Peyer's patch (tissue), 4 donors: ENCODE measurements at regions not wholly inside any gene's neighbourhood (a gene's known extent, or its start where the extent isn't known, plus 50 kb on each side); places are given as distances from the start of the nearest gene placed in this dataset.

ENCODE experiments used
- DNase-seq, 3 donors: peaks; one replicate each; pipeline ENCODE4 v3.0.0-alpha.2; 2017 to 2019
- H3K27ac ChIP-seq, 4 donors: fragments of 200-600 bp; sonication (generic); one replicate each; pipeline ENCODE4 v1.5.1; 2016 to 2019
- H3K27me3 ChIP-seq, 2 donors: fragments of 200-600 bp; sonication (generic); one replicate each; pipeline ENCODE4 v1.5.1; 2019
- H3K36me3 ChIP-seq, 3 donors: fragments of 200-600 bp; sonication (generic); one replicate each; pipeline ENCODE4 v1.5.1; 2016 to 2019
- H3K4me1 ChIP-seq, 4 donors: fragments of 200-600 bp; sonication (generic); one replicate each; pipeline ENCODE4 v1.5.1; 2016 to 2019
- H3K4me3 ChIP-seq, 4 donors: fragments of 200-600 bp; sonication (generic); 1 replicate in 3 of 4; 2 replicates in 1 of 4; pipeline ENCODE4 v1.5.1; 2016 to 2019; ENCODE audit warnings: mild to moderate bottlenecking in 1 of 4
- H3K9me3 ChIP-seq, 4 donors: fragments of 200-600 bp; sonication (generic); one replicate each; pipeline ENCODE4 v1.5.1; 2016 to 2019; ENCODE audit warnings: mild to moderate bottlenecking in 1 of 4
- POLR2A ChIP-seq, 2 donors: fragments of 450-650 bp; IDR thresholded peaks; one replicate each; pipeline ENCODE4 v1.5.1; 2017; ENCODE audit warnings: antibody characterized with exemption in 2 of 2, mild to moderate bottlenecking in 2 of 2, moderate library complexity in 2 of 2
- TF ChIP-seq, protein P1 (sequence below), 6 experiments: fragments of 450-650 bp in 4 of 6; fragments of 200-600 bp in 2 of 6; sonication (generic) in 1 of 6; IDR thresholded peaks; one replicate each; pipeline ENCODE4 v1.5.1; 2017 to 2019; ENCODE audit warnings: antibody characterized with exemption in 6 of 6, mild to moderate bottlenecking in 3 of 6, moderate library complexity in 1 of 6

DNA sequence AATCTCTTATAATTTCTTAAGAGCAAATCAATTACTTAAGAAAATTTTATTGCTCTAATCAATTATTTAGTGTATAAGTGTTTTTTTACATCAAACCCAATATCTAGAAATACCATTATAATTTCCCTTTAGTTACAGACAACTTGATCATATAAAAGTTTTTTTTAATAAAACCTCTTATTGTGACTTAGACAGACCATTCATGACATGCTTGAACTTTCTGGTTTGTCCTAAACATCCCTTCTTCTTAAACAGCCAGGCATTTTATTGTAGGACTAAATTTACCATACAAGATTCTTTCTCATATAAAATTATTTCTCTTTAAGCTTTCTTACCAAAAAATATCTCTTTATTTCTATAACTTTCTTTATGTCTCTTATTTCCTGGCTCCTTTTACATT lies 164.5 kb downstream of the SUCNR1 start:
- TF ChIP-seq, protein P1, sequence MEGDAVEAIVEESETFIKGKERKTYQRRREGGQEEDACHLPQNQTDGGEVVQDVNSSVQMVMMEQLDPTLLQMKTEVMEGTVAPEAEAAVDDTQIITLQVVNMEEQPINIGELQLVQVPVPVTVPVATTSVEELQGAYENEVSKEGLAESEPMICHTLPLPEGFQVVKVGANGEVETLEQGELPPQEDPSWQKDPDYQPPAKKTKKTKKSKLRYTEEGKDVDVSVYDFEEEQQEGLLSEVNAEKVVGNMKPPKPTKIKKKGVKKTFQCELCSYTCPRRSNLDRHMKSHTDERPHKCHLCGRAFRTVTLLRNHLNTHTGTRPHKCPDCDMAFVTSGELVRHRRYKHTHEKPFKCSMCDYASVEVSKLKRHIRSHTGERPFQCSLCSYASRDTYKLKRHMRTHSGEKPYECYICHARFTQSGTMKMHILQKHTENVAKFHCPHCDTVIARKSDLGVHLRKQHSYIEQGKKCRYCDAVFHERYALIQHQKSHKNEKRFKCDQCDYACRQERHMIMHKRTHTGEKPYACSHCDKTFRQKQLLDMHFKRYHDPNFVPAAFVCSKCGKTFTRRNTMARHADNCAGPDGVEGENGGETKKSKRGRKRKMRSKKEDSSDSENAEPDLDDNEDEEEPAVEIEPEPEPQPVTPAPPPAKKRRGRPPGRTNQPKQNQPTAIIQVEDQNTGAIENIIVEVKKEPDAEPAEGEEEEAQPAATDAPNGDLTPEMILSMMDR (IDR thresholded peaks at IDR 0.05) = no peak
- TF ChIP-seq POLR2A (IDR thresholded peaks at IDR 0.05) = no peak
- no peak overlapping the region for H3K27ac ChIP-seq
- H3K4me3 ChIP-seq = no peak overlapping the region
- no peaks in the 10 kb centered on the region for H3K36me3 ChIP-seq
- no peaks in the 10 kb centered on the region for H3K27me3 ChIP-seq
- DNase-seq = no peak
- peaks cover 0 to 2% (median 0%) of the 10 kb centered on the region in 4 donors for H3K9me3 ChIP-seq
- H3K4me1 ChIP-seq = no peaks in the 10 kb centered on the region

DNA sequence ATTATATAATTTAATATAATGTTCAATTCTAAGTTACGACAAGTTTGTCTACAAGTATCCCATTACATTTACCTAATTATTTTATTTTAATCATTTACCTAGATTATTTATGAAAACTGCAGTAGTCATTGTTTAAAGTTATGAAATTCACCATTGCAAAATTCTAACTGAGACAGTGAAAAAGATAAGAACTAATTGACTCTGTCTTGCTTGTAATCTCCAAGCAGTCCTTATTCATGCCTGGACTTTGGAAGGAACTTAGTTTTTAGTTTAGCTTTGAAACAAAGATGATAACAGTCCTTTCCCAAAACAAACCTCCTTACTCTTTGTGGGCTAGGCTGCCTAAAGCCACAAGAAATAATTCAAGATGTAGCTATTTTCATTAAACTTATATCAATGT lies 165.0 kb downstream of the SUCNR1 start:
- Histone ChIP-seq H3K27ac (no peak overlapping the region), H3K36me3 (no peaks in the 10 kb centered on the region), H3K4me1 (no peaks in the 10 kb centered on the region), H3K9me3 (peaks cover 0 to 2% (median 0%) of the 10 kb centered on the region in 4 donors), H3K4me3 (no peak overlapping the region), H3K27me3 (no peaks in the 10 kb centered on the region)
- TF ChIP-seq, protein P1 (IDR thresholded peaks at IDR 0.05) = no peak
- TF ChIP-seq POLR2A (IDR thresholded peaks at IDR 0.05) = no peak
- no peak for DNase-seq

DNA sequence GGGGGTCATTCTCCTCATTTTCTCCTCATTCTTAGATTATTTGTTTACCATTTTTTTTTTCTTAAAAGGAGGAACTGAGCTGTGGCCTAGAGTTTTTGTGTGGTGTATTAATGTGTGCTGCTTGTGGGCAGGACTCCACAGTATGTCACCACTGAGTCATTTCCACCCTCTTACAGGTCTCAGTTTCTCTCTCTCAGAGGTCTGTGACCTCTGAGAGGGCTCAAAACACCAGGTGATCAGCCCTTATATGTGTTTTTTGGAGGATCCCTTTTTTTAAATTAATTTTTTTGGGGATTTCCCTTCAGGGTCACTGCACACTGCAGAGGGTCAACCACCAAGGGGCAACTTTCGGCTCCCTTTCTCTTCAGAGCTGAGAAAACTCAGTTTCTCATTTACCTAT lies 166.4 kb downstream of the SUCNR1 start:
- TF ChIP-seq, protein P1 (IDR thresholded peaks at IDR 0.05) = no peak
- no peak for TF ChIP-seq POLR2A (IDR thresholded peaks at IDR 0.05)
- DNase-seq = no peak

DNA sequence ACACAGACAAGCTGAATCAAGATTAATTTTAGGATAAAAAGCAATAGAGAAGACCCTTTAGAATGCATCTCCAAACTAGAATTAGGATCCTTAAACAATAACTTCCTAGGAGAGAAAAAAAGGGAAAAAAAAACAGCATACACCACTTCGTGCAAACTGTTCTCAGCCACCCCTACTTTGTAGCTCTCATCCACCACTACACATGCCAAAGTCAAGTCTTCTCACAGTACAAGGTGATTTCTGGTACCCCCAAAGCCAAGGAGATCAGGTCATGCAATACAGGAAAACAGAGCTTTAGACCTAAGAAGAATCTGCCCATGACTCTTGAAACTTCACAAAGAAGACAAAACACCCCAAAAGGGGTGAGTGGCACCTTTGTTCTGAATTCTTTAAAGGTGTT lies 166.9 kb downstream of the SUCNR1 start:
- DNase-seq = no peak
- TF ChIP-seq, protein P1 (IDR thresholded peaks at IDR 0.05) = no peak
- no peak for TF ChIP-seq POLR2A (IDR thresholded peaks at IDR 0.05)
- H3K27me3 ChIP-seq = no peaks in the 10 kb centered on the region
- H3K36me3 ChIP-seq = no peaks in the 10 kb centered on the region
- no peak overlapping the region for H3K27ac ChIP-seq
- no peaks in the 10 kb centered on the region for H3K4me1 ChIP-seq
- no peak overlapping the region for H3K4me3 ChIP-seq
- peaks cover 0 to 2% (median 0%) of the 10 kb centered on the region in 4 donors for H3K9me3 ChIP-seq

More for the DNA sequence above, 166.4 kb downstream of the SUCNR1 start:
- Histone ChIP-seq H3K9me3 (peaks cover 0 to 2% (median 0%) of the 10 kb centered on the region in 4 donors), H3K27ac (no peak overlapping the region), H3K4me3 (no peak overlapping the region), H3K27me3 (no peaks in the 10 kb centered on the region), H3K36me3 (no peaks in the 10 kb centered on the region), H3K4me1 (no peaks in the 10 kb centered on the region)

DNA sequence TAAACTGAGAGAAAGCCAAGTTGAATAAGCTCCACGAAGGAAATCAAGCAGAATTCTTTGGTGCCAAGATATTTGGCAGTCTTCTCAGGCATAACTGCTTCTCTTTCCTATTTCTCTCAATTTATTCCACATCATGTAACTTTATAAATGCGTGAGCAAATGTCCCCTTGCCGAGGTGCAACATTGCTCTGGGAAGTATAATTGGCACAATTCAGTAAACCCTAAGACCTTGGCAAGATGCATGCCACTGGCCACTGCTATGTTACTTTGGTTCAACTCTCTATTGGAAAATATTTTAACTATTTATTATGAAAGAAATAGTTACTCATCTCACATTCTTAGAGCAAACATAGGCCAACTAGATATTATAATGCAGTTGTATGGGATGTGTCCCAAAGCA lies 170.2 kb downstream of the SUCNR1 start:
- no peak overlapping the region for H3K27ac ChIP-seq
- no peaks in the 10 kb centered on the region for H3K27me3 ChIP-seq
- H3K4me3 ChIP-seq = no peak overlapping the region
- DNase-seq = no peak
- no peaks in the 10 kb centered on the region for H3K36me3 ChIP-seq
- H3K4me1 ChIP-seq = no peaks in the 10 kb centered on the region
- H3K9me3 ChIP-seq = no peaks in the 10 kb centered on the region
- no peak for TF ChIP-seq POLR2A (IDR thresholded peaks at IDR 0.05)
- TF ChIP-seq, protein P1 (IDR thresholded peaks at IDR 0.05) = no peak

DNA sequence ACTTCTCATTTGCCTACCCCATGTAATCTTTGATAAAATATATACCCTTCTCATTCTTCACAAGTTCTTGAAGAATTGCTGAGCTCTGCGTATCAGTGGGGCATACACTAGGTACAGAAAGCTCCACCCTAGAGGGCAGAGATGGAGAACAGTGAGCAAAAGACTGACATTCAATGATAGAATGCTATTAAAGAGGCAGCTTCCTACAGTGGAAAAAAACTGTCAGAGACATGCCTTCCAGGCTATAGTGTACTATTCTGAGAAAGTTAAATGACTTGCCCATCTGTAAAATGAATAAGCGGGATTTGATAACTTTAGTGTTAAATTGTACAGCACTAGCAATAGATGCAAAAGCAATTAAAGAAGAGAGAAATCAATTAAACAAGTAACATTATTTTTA lies 172.8 kb downstream of the SUCNR1 start:
- Histone ChIP-seq H3K9me3 (no peaks in the 10 kb centered on the region), H3K27ac (no peak overlapping the region), H3K27me3 (no peaks in the 10 kb centered on the region), H3K4me3 (no peak overlapping the region), H3K36me3 (no peaks in the 10 kb centered on the region), H3K4me1 (no peaks in the 10 kb centered on the region)
- no peak for DNase-seq
- TF ChIP-seq, protein P1 (IDR thresholded peaks at IDR 0.05) = no peak
- no peak for TF ChIP-seq POLR2A (IDR thresholded peaks at IDR 0.05)
